Liver (tissue), 8 donors: ENCODE measurements at regions not wholly inside any gene's neighbourhood (a gene's known extent, or its start where the extent isn't known, plus 50 kb on each side); places are given as distances from the start of the nearest gene placed in this dataset.

Experiments
- DNase-seq: peaks from one replicate; pipeline ENCODE4 v3.0.0-alpha.2; 2017; ENCODE audit warnings: low spot score
- H3K27ac ChIP-seq, 2 donors: one replicate each; pipeline ENCODE4 v1.7.0; 2013; ENCODE audit warnings: inconsistent platforms in 2 of 2, low read length in 2 of 2, control low read depth in 1 of 2, low read depth in 1 of 2, mild to moderate bottlenecking in 1 of 2
- H3K27me3 ChIP-seq, 4 donors: one replicate each; pipeline versions ENCODE4 v1.6.1 to v1.7.0; 2013; ENCODE audit warnings: low read length in 3 of 4, inconsistent platforms in 1 of 4, mild to moderate bottlenecking in 1 of 4, moderate library complexity in 1 of 4; ENCODE audit not compliant: control insufficient read depth in 4 of 4, insufficient read depth in 4 of 4
- H3K36me3 ChIP-seq, 4 donors: one replicate each; pipeline versions ENCODE4 v1.6.1 to v1.7.0; 2013; ENCODE audit warnings: low read length in 3 of 4, mild to moderate bottlenecking in 3 of 4, low read depth in 1 of 4, moderate library complexity in 1 of 4; ENCODE audit not compliant: control insufficient read depth in 4 of 4, insufficient read depth in 3 of 4
- H3K4me1 ChIP-seq, 4 donors: one replicate each; pipeline versions ENCODE4 v1.6.1 to v1.7.0; 2013; ENCODE audit warnings: low read length in 3 of 4, mild to moderate bottlenecking in 3 of 4, moderate library complexity in 1 of 4; ENCODE audit not compliant: control insufficient read depth in 4 of 4, insufficient read depth in 4 of 4
- H3K4me3 ChIP-seq, 3 donors: one replicate each; pipeline versions ENCODE4 v1.6.1 to v1.7.0; 2013; ENCODE audit warnings: low read length in 3 of 3, control low read depth in 1 of 3, low read depth in 1 of 3, mild to moderate bottlenecking in 1 of 3
- H3K9ac ChIP-seq, 2 donors: one replicate each; pipeline ENCODE4 v1.7.0; 2013; ENCODE audit warnings: low read length in 2 of 2, mild to moderate bottlenecking in 2 of 2, moderate library complexity in 2 of 2, control low read depth in 1 of 2, low read depth in 1 of 2
- H3K9me3 ChIP-seq, 4 donors: one replicate each; pipeline versions ENCODE4 v1.6.1 to v1.7.0; 2013; ENCODE audit warnings: low read length in 3 of 4; ENCODE audit not compliant: control insufficient read depth in 4 of 4
- EGR1 ChIP-seq, 2 donors: IDR thresholded peaks; 2 replicates each; pipeline ENCODE4 v1.6.1; 2016 to 2018; ENCODE audit warnings: antibody characterized with exemption in 2 of 2, low read depth in 2 of 2
- FOXA1 ChIP-seq: IDR thresholded peaks from 2 replicates; pipeline ENCODE4 v1.6.1; 2016; ENCODE audit warnings: antibody characterized with exemption
- FOXA2 ChIP-seq: IDR thresholded peaks from 2 replicates; pipeline ENCODE4 v1.6.1; 2016; ENCODE audit warnings: antibody characterized with exemption
- HNF4A ChIP-seq, 2 donors: conservative IDR thresholded peaks; 2 replicates each; pipeline ENCODE4 v1.6.1; 2016; ENCODE audit warnings: antibody characterized with exemption in 2 of 2, mild to moderate bottlenecking in 2 of 2
- HNF4G ChIP-seq: IDR thresholded peaks from 2 replicates; pipeline ENCODE4 v1.6.1; 2016; ENCODE audit warnings: antibody characterized with exemption
- JUND ChIP-seq, 2 donors: IDR thresholded peaks; 2 replicates each; pipeline ENCODE4 v1.6.1; 2016; ENCODE audit warnings: antibody characterized with exemption in 2 of 2
- MAX ChIP-seq: IDR thresholded peaks from 2 replicates; pipeline ENCODE4 v1.6.1; 2016; ENCODE audit warnings: antibody characterized with exemption
- RAD21 ChIP-seq, 2 donors: IDR thresholded peaks; 2 replicates each; pipeline ENCODE4 v1.6.1; 2016; ENCODE audit warnings: antibody characterized with exemption in 2 of 2, mild to moderate bottlenecking in 2 of 2
- REST ChIP-seq: IDR thresholded peaks from 2 replicates; pipeline ENCODE4 v1.6.1; 2016; ENCODE audit warnings: antibody characterized with exemption, mild to moderate bottlenecking
- RXRA ChIP-seq, 2 donors: IDR thresholded peaks; 2 replicates each; pipeline ENCODE4 v1.6.1; 2017 to 2018; ENCODE audit warnings: antibody characterized with exemption in 2 of 2, mild to moderate bottlenecking in 1 of 2
- SP1 ChIP-seq: IDR thresholded peaks from 2 replicates; pipeline ENCODE4 v1.6.1; 2018; ENCODE audit warnings: antibody characterized with exemption, mild to moderate bottlenecking
- YY1 ChIP-seq: IDR thresholded peaks from 2 replicates; pipeline ENCODE4 v1.6.1; 2016; ENCODE audit warnings: antibody characterized with exemption, mild to moderate bottlenecking
- WGBS: extraction: QIAGEN DNeasy Blood & Tissue Kit; methylation state at CpG from one replicate; pipeline ENCODE4 v1.1.7; 2013; 5-methylcytosine and 5-hydroxymethylcytosine counted together
- TF ChIP-seq, protein P1 (sequence below): IDR thresholded peaks from 2 replicates; pipeline ENCODE4 v1.6.1; 2016; ENCODE audit warnings: antibody characterized with exemption
- TF ChIP-seq, protein P2 (sequence below): fragments of 150-350 bp; IDR thresholded peaks from 2 replicates; pipeline ENCODE4 v1.5.1; 2017; ENCODE audit warnings: improper control_type of control experiment, low read depth, low read length; ENCODE audit not compliant: missing input control
- TF ChIP-seq, protein P3 (sequence below): IDR thresholded peaks from 2 replicates; pipeline ENCODE4 v1.6.1; 2016; ENCODE audit warnings: antibody characterized with exemption
- donor health status: healthy.
- donor health status: healthy.
- donor health status: healthy.
- donor health status: healthy.
- donor health status: healthy.

DNA sequence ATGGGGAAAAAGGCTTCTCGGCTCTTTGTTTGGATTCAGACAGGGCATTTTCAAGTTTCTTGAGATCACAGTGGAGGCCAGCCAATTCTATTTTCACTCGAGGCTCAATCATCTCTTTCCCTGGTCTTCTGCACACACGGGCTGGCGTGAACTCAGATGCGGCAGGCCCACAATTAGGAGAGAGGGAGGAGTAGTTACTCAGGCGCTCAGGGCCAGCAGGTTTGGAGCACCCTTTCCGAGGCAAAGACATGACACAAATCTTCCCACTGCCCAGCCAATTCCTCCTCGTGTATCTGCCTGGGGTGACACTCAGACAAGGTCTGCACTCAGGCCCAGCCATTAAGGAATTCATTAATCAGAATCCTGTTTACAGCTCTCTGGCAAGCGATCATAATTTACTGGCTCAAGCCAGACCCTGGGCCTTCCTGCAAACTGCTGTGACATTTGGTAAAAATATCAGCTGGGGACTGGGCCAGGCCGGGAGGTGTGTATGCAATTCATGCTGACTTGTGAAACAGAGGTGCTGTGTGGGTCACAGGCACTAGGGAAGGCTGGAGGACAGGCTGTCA lies 68.1 kb upstream of the TLE3 start:
- peaks cover 0 to 19% (median 13%) of the 10 kb centered on the region in 4 donors for H3K4me1 ChIP-seq
- H3K27me3 ChIP-seq: no peaks in the 10 kb centered on the region
- H3K4me3 ChIP-seq: no peak overlapping the region
- H3K27ac ChIP-seq: peak overlapping the region; percentile 58 to 77
- H3K9me3 ChIP-seq: no peaks in the 10 kb centered on the region
- 59% methylated on average over 10 of the region's 10 CpGs for WGBS
- no peak overlapping the region for H3K9ac ChIP-seq
- TF ChIP-seq REST (peak; percentile 20), FOXA2 (no peak), HNF4A (conservative IDR thresholded peaks at IDR 0.05) (peak in 1 of 2 donors; percentile 62), EGR1 (IDR thresholded peaks at IDR 0.05; ENCODE audit: low read depth in 2 of 2) (no peak), JUND (IDR thresholded peaks at IDR 0.05) (peak in 1 of 2 donors; percentile 16), SP1 (peak; percentile 17), YY1 (peak; percentile 2), MAX (peak; percentile 44), FOXA1 (peak; percentile 30), RAD21 (IDR thresholded peaks at IDR 0.05) (peak; percentile 47 to 52), RXRA (IDR thresholded peaks at IDR 0.05) (peak in 1 of 2 donors; percentile 83), HNF4G (no peak)
- TF ChIP-seq, protein P1, sequence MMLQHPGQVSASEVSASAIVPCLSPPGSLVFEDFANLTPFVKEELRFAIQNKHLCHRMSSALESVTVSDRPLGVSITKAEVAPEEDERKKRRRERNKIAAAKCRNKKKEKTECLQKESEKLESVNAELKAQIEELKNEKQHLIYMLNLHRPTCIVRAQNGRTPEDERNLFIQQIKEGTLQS: no peak
- TF ChIP-seq, protein P2, sequence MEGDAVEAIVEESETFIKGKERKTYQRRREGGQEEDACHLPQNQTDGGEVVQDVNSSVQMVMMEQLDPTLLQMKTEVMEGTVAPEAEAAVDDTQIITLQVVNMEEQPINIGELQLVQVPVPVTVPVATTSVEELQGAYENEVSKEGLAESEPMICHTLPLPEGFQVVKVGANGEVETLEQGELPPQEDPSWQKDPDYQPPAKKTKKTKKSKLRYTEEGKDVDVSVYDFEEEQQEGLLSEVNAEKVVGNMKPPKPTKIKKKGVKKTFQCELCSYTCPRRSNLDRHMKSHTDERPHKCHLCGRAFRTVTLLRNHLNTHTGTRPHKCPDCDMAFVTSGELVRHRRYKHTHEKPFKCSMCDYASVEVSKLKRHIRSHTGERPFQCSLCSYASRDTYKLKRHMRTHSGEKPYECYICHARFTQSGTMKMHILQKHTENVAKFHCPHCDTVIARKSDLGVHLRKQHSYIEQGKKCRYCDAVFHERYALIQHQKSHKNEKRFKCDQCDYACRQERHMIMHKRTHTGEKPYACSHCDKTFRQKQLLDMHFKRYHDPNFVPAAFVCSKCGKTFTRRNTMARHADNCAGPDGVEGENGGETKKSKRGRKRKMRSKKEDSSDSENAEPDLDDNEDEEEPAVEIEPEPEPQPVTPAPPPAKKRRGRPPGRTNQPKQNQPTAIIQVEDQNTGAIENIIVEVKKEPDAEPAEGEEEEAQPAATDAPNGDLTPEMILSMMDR: no peak
- TF ChIP-seq, protein P3, sequence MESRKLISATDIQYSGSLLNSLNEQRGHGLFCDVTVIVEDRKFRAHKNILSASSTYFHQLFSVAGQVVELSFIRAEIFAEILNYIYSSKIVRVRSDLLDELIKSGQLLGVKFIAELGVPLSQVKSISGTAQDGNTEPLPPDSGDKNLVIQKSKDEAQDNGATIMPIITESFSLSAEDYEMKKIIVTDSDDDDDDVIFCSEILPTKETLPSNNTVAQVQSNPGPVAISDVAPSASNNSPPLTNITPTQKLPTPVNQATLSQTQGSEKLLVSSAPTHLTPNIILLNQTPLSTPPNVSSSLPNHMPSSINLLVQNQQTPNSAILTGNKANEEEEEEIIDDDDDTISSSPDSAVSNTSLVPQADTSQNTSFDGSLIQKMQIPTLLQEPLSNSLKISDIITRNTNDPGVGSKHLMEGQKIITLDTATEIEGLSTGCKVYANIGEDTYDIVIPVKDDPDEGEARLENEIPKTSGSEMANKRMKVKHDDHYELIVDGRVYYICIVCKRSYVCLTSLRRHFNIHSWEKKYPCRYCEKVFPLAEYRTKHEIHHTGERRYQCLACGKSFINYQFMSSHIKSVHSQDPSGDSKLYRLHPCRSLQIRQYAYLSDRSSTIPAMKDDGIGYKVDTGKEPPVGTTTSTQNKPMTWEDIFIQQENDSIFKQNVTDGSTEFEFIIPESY: no peak
- H3K36me3 ChIP-seq: no peaks in the 10 kb centered on the region
- no peak for DNase-seq
